ENCODE measurements at regions not wholly inside any gene's neighbourhood (a gene's known extent, or its start where the extent isn't known, plus 50 kb on each side); places are given as distances from the start of the nearest gene placed in this dataset.

GRCh38 chr2:207260021-207260420, 94.3 kb upstream of the KLF7 start:
- H3K27ac ChIP-seq (ENCODE audit: low read depth in 1 of 2, low read length in 2 of 2) = no peak overlapping the region
- intact Hi-C loops (cut with DNase I) = no loop called here
- WGBS, 2 donors = 11 to 69% methylated on average over 2 of the region's 2 CpGs
- DNase-seq = no peak
- H3K9me3 ChIP-seq (ENCODE audit: control insufficient read depth, low read length) = no peaks in the 10 kb centered on the region
- H3K4me3 ChIP-seq (ENCODE audit: low read length in 2 of 2) = no peak overlapping the region
- H3K4me1 ChIP-seq (ENCODE audit: control insufficient read depth in 1 of 2, insufficient read depth in 2 of 2, low read length in 2 of 2) = peaks cover 0 to 2% of the 10 kb centered on the region in 2 donors
- ATAC-seq (ENCODE audit: low FRiP score) = no peak
- no peaks in the 10 kb centered on the region for H3K27me3 ChIP-seq (ENCODE audit: control insufficient read depth in 1 of 2, insufficient read depth in 2 of 2, low read length in 1 of 2)
- no peaks in the 10 kb centered on the region for H3K36me3 ChIP-seq (ENCODE audit: control insufficient read depth in 1 of 2, insufficient read depth in 2 of 2, low read length in 1 of 2)

GRCh38 chr2:207260947-207261346, 95.2 kb upstream of the KLF7 start:
- ATAC-seq (ENCODE audit: low FRiP score) (no peak), DNase-seq (no peak)
- intact Hi-C loops (cut with DNase I) = no loop called here

GRCh38 chr2:207264310-207264709, 98.6 kb upstream of the KLF7 start:
- no peak for ATAC-seq (ENCODE audit: low FRiP score)
- Histone ChIP-seq H3K4me3 (ENCODE audit: low read length in 2 of 2) (no peak overlapping the region), H3K36me3 (ENCODE audit: control insufficient read depth in 1 of 2, insufficient read depth in 2 of 2, low read length in 1 of 2) (no peaks in the 10 kb centered on the region), H3K27ac (ENCODE audit: low read depth in 1 of 2, low read length in 2 of 2) (no peak overlapping the region), H3K9me3 (ENCODE audit: control insufficient read depth, low read length) (no peaks in the 10 kb centered on the region), H3K4me1 (ENCODE audit: control insufficient read depth in 1 of 2, insufficient read depth in 2 of 2, low read length in 2 of 2) (no peaks in the 10 kb centered on the region), H3K27me3 (ENCODE audit: control insufficient read depth in 1 of 2, insufficient read depth in 2 of 2, low read length in 1 of 2) (no peaks in the 10 kb centered on the region)
- no peak for DNase-seq
- WGBS, 2 donors = 78 to 79% methylated on average over 2 of the region's 2 CpGs
- intact Hi-C loops (cut with DNase I) = no loop called here

More at GRCh38 chr2:207260947-207261346, 95.2 kb upstream of the KLF7 start:
- H3K27me3 ChIP-seq (ENCODE audit: control insufficient read depth in 1 of 2, insufficient read depth in 2 of 2, low read length in 1 of 2) = no peaks in the 10 kb centered on the region
- peaks cover 0 to 2% of the 10 kb centered on the region in 2 donors for H3K4me1 ChIP-seq (ENCODE audit: control insufficient read depth in 1 of 2, insufficient read depth in 2 of 2, low read length in 2 of 2)
- H3K9me3 ChIP-seq (ENCODE audit: control insufficient read depth, low read length) = no peaks in the 10 kb centered on the region
- H3K4me3 ChIP-seq (ENCODE audit: low read length in 2 of 2) = no peak overlapping the region
- WGBS, 2 donors = 95 to 98% methylated on average over 4 of the region's 4 CpGs
- no peaks in the 10 kb centered on the region for H3K36me3 ChIP-seq (ENCODE audit: control insufficient read depth in 1 of 2, insufficient read depth in 2 of 2, low read length in 1 of 2)
- no peak overlapping the region for H3K27ac ChIP-seq (ENCODE audit: low read depth in 1 of 2, low read length in 2 of 2)

- WGBS, 2 donors = 63 to 69% methylated on average over 2 of the region's 2 CpGs
- Histone ChIP-seq H3K4me3 (ENCODE audit: low read length in 2 of 2) (no peak overlapping the region), H3K9me3 (ENCODE audit: control insufficient read depth, low read length) (no peaks in the 10 kb centered on the region), H3K27me3 (ENCODE audit: control insufficient read depth in 1 of 2, insufficient read depth in 2 of 2, low read length in 1 of 2) (no peaks in the 10 kb centered on the region), H3K4me1 (ENCODE audit: control insufficient read depth in 1 of 2, insufficient read depth in 2 of 2, low read length in 2 of 2) (no peaks in the 10 kb centered on the region), H3K36me3 (ENCODE audit: control insufficient read depth in 1 of 2, insufficient read depth in 2 of 2, low read length in 1 of 2) (no peaks in the 10 kb centered on the region), H3K27ac (ENCODE audit: low read depth in 1 of 2, low read length in 2 of 2) (no peak overlapping the region)
- intact Hi-C loops (cut with DNase I) = no loop called here
- ATAC-seq (ENCODE audit: low FRiP score) = no peak
- DNase-seq = no peak
Observed at GRCh38 chr2:207265332-207265731, 99.6 kb upstream of the KLF7 start.

GRCh38 chr2:207265869-207266268, 100.1 kb upstream of the KLF7 start:
- ATAC-seq (ENCODE audit: low FRiP score) = no peak
- Histone ChIP-seq H3K4me1 (ENCODE audit: control insufficient read depth in 1 of 2, insufficient read depth in 2 of 2, low read length in 2 of 2) (no peaks in the 10 kb centered on the region), H3K27me3 (ENCODE audit: control insufficient read depth in 1 of 2, insufficient read depth in 2 of 2, low read length in 1 of 2) (no peaks in the 10 kb centered on the region), H3K36me3 (ENCODE audit: control insufficient read depth in 1 of 2, insufficient read depth in 2 of 2, low read length in 1 of 2) (no peaks in the 10 kb centered on the region), H3K9me3 (ENCODE audit: control insufficient read depth, low read length) (no peaks in the 10 kb centered on the region), H3K27ac (ENCODE audit: low read depth in 1 of 2, low read length in 2 of 2) (no peak overlapping the region), H3K4me3 (ENCODE audit: low read length in 2 of 2) (no peak overlapping the region)
- WGBS, 2 donors = 80 to 87% methylated on average over 6 of the region's 6 CpGs
- intact Hi-C loops (cut with DNase I) = no loop called here
- no peak for DNase-seq

GRCh38 chr2:207266648-207267047, 100.9 kb upstream of the KLF7 start:
- no peak for ATAC-seq (ENCODE audit: low FRiP score)
- WGBS, 2 donors = 85 to 87% methylated on average over 7 of the region's 7 CpGs

GRCh38 chr2:207269038-207269437, 103.3 kb upstream of the KLF7 start:
- Histone ChIP-seq H3K4me1 (ENCODE audit: control insufficient read depth in 1 of 2, insufficient read depth in 2 of 2, low read length in 2 of 2) (no peaks in the 10 kb centered on the region), H3K27me3 (ENCODE audit: control insufficient read depth in 1 of 2, insufficient read depth in 2 of 2, low read length in 1 of 2) (no peaks in the 10 kb centered on the region), H3K27ac (ENCODE audit: low read depth in 1 of 2, low read length in 2 of 2) (no peak overlapping the region), H3K36me3 (ENCODE audit: control insufficient read depth in 1 of 2, insufficient read depth in 2 of 2, low read length in 1 of 2) (no peaks in the 10 kb centered on the region), H3K4me3 (ENCODE audit: low read length in 2 of 2) (no peak overlapping the region), H3K9me3 (ENCODE audit: control insufficient read depth, low read length) (no peaks in the 10 kb centered on the region)
- WGBS, 2 donors = 74 to 82% methylated on average over 2 of the region's 2 CpGs
- no peak for ATAC-seq (ENCODE audit: low FRiP score)
- DNase-seq = no peak
- intact Hi-C loops (cut with DNase I) = no loop called here

More at GRCh38 chr2:207266648-207267047, 100.9 kb upstream of the KLF7 start:
- no peaks in the 10 kb centered on the region for H3K9me3 ChIP-seq (ENCODE audit: control insufficient read depth, low read length)
- H3K27me3 ChIP-seq (ENCODE audit: control insufficient read depth in 1 of 2, insufficient read depth in 2 of 2, low read length in 1 of 2) = no peaks in the 10 kb centered on the region
- H3K36me3 ChIP-seq (ENCODE audit: control insufficient read depth in 1 of 2, insufficient read depth in 2 of 2, low read length in 1 of 2) = no peaks in the 10 kb centered on the region
- H3K4me1 ChIP-seq (ENCODE audit: control insufficient read depth in 1 of 2, insufficient read depth in 2 of 2, low read length in 2 of 2) = no peaks in the 10 kb centered on the region
- no peak for DNase-seq
- H3K27ac ChIP-seq (ENCODE audit: low read depth in 1 of 2, low read length in 2 of 2) = no peak overlapping the region
- H3K4me3 ChIP-seq (ENCODE audit: low read length in 2 of 2) = no peak overlapping the region
- intact Hi-C loops (cut with DNase I) = no loop called here

- H3K4me1 ChIP-seq (ENCODE audit: control insufficient read depth in 1 of 2, insufficient read depth in 2 of 2, low read length in 2 of 2) = no peaks in the 10 kb centered on the region
- no peak overlapping the region for H3K27ac ChIP-seq (ENCODE audit: low read depth in 1 of 2, low read length in 2 of 2)
- H3K36me3 ChIP-seq (ENCODE audit: control insufficient read depth in 1 of 2, insufficient read depth in 2 of 2, low read length in 1 of 2) = no peaks in the 10 kb centered on the region
- 85% methylated on average over 5 of the region's 5 CpGs for WGBS, 2 donors
- ATAC-seq (ENCODE audit: low FRiP score) (no peak), DNase-seq (no peak)
- no peaks in the 10 kb centered on the region for H3K9me3 ChIP-seq (ENCODE audit: control insufficient read depth, low read length)
- H3K4me3 ChIP-seq (ENCODE audit: low read length in 2 of 2) = no peak overlapping the region
- intact Hi-C loops (cut with DNase I) = no loop called here
- H3K27me3 ChIP-seq (ENCODE audit: control insufficient read depth in 1 of 2, insufficient read depth in 2 of 2, low read length in 1 of 2) = no peaks in the 10 kb centered on the region
Observed at GRCh38 chr2:207274530-207275189, 108.9 kb upstream of the KLF7 start.

- no peaks in the 10 kb centered on the region for H3K4me1 ChIP-seq (ENCODE audit: control insufficient read depth in 1 of 2, insufficient read depth in 2 of 2, low read length in 2 of 2)
- DNase-seq = no peak
- no peaks in the 10 kb centered on the region for H3K27me3 ChIP-seq (ENCODE audit: control insufficient read depth in 1 of 2, insufficient read depth in 2 of 2, low read length in 1 of 2)
- 84 to 88% methylated on average over 2 of the region's 2 CpGs for WGBS, 2 donors
- no peak overlapping the region for H3K27ac ChIP-seq (ENCODE audit: low read depth in 1 of 2, low read length in 2 of 2)
- intact Hi-C loops (cut with DNase I) = no loop called here
- no peaks in the 10 kb centered on the region for H3K36me3 ChIP-seq (ENCODE audit: control insufficient read depth in 1 of 2, insufficient read depth in 2 of 2, low read length in 1 of 2)
- ATAC-seq (ENCODE audit: low FRiP score) = no peak
- no peaks in the 10 kb centered on the region for H3K9me3 ChIP-seq (ENCODE audit: control insufficient read depth, low read length)
- no peak overlapping the region for H3K4me3 ChIP-seq (ENCODE audit: low read length in 2 of 2)
Observed at GRCh38 chr2:207275779-207276178, 110.0 kb upstream of the KLF7 start.
